GM18505 (cell line): ENCODE measurements at regions not wholly inside any gene's neighbourhood (a gene's known extent, or its start where the extent isn't known, plus 50 kb on each side); places are given as distances from the start of the nearest gene placed in this dataset.
A peak's percentile ranks its signal among the peaks of the same experiment; 100 is the strongest.
"Not testable (repeated sequence)": the region's sequence is repeated elsewhere in the genome, so short reads cannot be mapped to it uniquely, and the experiment has no call there.

Source experiments
- ATAC-seq: cut with Tn5 transposase; IDR thresholded peaks from one replicate; pipeline ENCODE4 v1.9.1; 2021; ENCODE audit not compliant: unreplicated experiment
- POLR2A ChIP-seq: IDR thresholded peaks from 4 replicates; pipeline ENCODE4 v1.6.1; 2011; ENCODE audit warnings: borderline replicate concordance; ENCODE audit not compliant: insufficient read depth, insufficient read length; ENCODE audit errors: extremely low read depth

DNA sequence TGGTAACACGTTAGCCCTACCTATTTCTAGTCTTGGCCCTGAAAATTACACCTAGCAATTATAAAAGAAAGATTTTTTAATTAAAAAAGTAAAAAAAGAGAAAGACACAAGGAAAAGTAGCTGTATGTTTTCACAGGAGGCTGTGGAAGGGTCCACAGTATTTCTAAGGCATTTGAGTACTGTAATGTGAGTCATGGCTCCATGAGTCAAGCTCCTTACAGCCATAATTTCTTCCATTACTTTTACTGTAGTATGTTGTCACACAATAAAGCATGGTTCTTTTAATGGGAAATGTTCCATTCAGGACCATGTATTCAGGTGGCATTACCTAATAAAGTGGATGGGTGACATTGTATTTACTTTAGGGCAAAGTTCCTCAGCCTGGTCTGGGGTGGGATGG is 113.4 kb downstream of the GPR37 start:
- no peak for TF ChIP-seq POLR2A
- no peak for ATAC-seq

DNA sequence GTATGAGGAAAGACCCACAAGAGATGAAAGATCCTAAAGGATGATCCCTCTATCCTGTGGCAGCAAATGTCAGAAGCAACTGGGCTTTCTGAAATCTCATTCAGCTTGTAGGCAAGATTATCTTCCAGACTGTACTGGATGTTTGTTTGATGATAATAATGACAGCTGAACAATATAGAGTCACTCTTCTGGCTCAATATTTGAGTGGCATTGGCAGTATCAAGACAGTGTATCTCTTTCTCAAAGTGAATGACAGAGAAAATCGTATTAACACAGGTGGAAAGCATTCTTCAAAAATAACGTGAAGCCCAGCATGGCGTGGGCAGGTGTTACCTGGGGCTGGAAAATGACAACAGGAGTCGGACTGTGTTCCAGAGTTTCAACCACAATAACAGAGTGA is 114.5 kb downstream of the GPR37 start:
- ATAC-seq: no peak
- no peak for TF ChIP-seq POLR2A

DNA sequence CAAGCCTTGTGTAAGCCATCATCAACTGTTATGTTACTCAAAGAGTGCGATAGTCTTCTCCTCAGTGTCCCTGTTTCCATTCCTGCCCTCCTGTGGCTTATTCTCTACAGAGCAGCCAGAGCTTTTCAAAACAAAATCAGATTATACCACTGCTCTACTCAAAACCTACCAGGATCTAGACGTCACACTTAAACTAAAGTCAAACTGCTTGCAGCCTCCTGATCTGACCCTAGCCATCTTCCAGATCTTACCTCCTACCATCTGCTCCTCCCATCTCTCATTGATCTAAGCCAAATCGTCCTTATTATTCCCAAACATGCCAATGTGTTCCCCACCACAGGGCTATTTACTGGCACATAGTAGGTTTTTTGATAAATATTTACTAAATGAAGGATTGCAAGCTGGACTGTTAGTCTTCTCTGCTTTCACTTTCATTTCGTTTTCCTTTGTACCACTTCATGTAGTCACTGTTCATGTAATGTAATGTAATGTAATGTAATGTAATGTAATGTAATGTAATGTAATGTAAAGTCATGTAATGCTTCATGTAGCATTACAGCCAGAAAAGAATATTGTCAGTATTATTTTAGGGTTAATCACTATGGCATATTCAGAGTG is 116.1 kb downstream of the GPR37 start:
- ATAC-seq: peak; percentile 56
- no peak for TF ChIP-seq POLR2A

DNA sequence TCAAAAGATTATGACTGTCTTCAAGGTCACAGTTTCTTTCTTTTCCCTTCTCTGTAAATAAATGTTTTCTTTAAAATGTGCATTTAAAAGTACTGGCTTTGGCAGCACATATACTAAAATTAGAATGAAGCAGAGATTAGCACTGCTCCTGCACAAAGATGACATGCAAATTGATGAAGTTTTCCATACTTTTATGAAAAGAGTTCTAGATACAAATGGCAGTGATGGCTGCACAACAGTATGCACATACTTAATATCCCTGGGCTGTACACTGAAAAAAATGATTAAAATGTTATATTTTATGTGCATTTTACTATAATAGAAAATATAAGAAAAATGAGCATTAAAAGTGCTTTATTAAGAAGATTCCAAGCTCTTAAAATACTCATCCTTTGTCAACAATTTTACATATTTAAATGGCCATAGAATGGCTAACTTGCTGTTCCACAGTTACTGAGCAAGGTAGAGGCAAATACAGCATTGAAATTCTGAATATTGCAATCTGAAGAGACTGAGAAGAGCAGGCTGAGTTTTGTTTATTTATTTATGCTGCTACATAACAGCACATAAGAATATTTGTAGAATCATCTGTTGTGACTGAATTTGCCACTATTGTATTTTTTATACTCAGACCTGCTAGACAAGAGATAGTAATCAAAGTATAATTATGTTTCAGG is 117.8 kb downstream of the GPR37 start:
- no peak for TF ChIP-seq POLR2A
- ATAC-seq: no peak

DNA sequence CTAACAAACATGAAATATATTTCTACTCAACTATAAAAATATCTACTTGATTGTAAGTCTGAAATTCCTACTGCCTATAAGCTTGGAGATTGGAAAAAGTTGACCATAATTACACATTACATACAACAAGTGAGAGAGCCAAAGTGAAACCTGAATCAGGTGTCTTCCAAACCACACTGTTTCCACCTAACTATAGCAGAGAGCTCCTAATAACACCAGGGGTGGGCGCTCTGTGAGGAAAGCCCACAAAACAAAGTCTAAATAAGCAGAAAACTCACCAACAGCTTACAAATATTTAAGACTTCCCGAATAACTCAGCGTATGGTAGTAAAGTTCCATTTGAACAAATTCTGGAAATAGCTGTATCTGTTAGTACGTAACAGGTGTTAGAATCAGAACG is 119.9 kb downstream of the GPR37 start:
- TF ChIP-seq POLR2A: no peak
- no peak for ATAC-seq

DNA sequence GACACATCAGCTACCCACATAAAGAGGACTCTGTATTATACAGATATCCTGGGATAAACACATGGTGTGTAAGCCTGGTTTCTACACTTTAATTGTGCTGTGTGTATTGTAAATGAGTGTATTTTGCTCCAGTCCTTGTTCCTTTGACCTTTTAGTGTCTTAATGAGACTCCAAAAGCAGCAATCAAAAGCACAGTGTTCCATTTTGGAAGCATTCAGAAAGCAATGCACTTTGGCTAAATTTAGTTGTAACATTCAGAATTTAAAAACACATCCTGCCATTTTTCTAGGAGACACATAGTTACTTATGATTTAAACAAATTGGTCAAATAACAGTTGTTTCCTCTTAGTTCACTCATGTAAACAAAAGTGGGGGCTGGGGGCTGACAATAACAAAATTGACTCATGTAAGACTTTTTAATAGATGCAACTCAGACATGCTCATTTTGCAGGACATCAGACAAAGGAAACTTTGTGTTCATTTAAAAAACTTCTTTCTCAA is 122.2 kb downstream of the GPR37 start:
- ATAC-seq: no peak
- TF ChIP-seq POLR2A: no peak

DNA sequence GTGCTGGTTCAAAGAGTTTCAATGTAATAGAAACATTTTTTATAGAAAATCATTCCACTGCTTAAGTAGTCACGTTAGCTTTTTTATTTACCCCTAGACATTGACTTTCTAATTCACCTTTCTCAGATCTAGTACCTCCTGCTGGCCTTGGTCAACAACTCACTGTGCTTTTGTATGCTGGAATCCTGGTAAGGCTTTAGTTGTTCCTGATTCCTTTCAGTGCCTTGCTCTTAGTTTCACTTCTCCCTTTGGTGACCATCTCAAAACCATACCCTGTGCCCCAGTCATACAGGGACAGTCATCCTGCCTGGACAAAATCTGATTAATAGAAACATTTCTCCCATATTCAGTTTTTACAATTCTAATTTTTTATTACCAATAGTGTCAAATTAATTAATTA is 130.2 kb downstream of the GPR37 start:
- ATAC-seq: no peak

DNA sequence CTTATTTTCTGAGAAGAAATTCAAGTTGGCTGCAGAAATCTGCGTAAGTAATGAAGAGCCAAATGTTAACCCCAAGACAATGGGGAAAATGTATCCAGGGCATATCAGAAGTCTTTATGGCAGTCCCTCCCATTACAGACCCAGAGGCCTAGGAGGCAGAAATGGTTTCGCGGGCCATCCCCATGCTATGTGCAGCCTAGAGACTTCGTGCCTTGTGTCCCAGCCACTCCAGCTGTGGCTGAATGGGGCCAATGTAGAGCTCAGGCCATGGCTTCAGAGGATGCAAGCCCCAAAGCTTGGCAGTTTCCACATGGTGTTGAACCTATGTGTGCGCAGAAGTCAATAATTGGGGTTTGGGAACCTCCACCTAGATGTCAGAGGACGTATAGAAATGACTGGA is 131.9 kb downstream of the GPR37 start:
- ATAC-seq: no peak
- TF ChIP-seq POLR2A: no peak

More for the DNA sequence above, 130.2 kb downstream of the GPR37 start:
- no peak for TF ChIP-seq POLR2A

DNA sequence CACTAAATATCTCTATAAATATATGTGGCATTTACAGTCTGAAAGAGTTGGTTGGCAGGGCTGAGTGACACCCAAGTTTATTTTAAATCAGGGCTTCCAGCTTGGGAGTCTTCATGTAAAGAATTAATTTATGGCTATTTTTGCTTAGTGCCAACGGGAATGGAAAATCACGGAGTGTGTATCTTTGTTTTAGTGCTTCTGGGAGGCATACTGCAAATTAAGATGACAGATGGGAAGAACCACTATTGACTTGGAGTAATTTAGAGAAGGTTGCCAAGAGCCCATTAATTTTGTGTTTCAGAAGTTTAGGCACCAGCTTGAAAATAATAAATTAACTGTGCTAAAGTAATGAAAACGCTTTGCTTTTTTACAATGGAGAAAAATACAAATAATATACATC is 135.2 kb downstream of the GPR37 start:
- no peak for TF ChIP-seq POLR2A
- no peak for ATAC-seq

DNA sequence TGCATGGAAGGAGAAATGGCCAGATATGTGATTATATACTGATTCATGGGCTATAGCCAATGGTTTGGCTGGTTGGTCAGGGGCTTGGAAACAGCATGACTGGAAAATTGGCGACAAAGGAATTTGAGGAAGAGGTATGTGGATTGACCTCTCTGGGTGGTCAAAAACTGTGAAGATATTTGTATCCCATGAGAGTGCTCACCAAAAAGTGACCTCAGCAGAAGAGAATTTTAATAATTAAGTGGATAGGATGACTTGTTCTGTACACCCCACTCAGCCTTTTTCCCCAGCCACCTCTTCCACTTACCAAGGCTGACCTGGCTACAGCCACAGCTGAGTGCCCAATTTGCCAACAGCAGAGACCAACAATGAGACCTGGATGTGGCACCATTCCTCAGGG is 146.7 kb downstream of the GPR37 start:
- TF ChIP-seq POLR2A: no peak
- ATAC-seq: no peak

DNA sequence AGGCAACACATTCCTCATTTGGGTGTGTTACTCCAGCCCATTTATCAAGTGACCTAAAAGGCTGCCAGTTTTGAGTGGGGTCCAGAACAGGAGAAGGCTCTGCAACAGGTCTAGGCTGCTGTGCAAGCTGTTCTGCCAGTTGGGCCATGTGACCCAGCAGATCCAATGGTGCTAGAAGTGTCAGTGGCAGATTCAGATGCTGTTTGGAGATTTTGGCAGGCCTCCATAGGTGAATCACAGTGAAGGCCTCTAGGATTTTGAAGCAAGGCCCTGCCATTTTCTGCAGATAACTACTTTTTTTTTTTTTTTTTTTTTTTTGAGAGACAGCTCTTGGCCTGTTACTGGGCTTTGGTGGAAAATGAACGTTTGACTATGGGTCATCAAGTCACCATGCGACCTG is 147.5 kb downstream of the GPR37 start:
- not testable (repeated sequence) for ATAC-seq

DNA sequence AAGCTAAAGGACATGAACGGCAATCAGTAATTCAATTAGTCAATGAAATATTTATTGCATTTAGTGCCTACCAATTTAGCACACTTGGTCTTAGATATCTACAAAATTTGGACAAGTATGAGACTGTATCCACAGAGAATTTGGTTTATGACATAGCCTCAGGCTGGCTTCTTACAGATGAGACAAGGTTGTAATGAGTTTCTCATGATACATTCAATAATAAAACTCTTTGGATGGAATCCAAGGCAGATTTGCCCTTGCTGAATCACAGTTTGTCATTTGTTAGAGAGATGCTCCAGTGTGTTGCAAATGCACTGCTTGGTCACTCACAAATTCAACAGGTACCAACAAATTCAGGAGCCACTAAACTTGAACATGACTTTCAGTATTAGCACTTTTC is 162.5 kb downstream of the GPR37 start:
- no peak for TF ChIP-seq POLR2A
- ATAC-seq: no peak

DNA sequence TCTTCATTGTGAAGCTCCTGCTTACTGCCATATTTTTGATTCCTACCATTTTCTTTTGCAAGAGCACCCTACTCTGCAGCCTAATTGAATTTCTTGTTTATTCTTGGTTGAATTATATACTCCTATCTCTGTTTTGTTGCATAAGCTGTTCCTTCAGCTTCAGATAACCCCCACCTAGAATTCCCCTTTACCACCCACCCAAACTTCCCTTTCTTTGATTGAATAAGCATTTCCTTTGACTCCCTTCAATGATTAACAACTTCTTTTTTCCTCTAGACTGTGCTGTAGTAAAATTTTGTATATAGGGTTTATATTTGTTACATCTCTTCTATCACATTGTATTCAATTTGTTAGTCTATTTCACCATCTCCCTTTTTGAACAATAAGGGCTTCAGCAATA is 168.1 kb downstream of the GPR37 start:
- no peak for ATAC-seq
- TF ChIP-seq POLR2A: no peak

DNA sequence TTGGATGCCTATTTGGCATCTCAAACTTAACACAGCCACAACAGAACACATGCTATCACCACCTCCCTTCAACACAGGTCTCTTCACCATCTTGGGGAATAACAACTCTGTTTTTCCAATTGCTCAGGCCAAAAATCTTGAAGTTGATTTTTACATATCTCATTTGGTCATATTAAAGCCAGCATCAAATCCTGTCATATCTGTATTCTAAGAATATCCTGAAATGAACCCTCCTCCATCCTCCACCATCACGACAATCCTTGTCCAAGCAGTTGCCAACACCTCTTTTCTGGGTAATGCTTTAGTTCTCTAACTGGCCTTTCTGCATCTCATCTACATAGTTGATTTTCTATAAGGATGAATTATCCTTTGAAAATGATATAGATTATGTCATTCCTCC is 168.7 kb downstream of the GPR37 start:
- ATAC-seq: no peak

More for the DNA sequence above, 168.7 kb downstream of the GPR37 start:
- no peak for TF ChIP-seq POLR2A
